ENCODE measurements at regions not wholly inside any gene's neighbourhood (a gene's known extent, or its start where the extent isn't known, plus 50 kb on each side); places are given as distances from the start of the nearest gene placed in this dataset.

DNA sequence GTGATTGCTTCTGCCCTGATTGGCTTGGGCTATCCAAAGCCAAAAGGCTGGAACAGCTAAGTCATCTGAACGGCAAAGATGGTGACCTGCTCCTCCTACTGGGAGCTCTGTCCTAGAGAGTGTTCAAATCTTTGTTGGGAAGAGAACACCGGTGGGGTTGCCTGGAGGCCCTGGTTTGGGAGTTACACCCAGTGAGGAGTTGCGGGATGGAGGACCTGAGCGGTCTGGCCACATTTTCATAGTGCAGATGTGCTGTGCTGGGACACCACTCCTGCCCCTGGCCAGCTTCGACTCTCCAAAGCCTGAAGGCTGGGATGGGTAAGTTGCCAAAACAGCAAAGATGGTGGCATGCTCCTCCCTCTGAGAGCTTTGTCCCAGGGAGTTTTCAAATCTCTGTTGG lies 795.4 kb downstream of the TRHDE start:
- TF ChIP-seq, protein P1, sequence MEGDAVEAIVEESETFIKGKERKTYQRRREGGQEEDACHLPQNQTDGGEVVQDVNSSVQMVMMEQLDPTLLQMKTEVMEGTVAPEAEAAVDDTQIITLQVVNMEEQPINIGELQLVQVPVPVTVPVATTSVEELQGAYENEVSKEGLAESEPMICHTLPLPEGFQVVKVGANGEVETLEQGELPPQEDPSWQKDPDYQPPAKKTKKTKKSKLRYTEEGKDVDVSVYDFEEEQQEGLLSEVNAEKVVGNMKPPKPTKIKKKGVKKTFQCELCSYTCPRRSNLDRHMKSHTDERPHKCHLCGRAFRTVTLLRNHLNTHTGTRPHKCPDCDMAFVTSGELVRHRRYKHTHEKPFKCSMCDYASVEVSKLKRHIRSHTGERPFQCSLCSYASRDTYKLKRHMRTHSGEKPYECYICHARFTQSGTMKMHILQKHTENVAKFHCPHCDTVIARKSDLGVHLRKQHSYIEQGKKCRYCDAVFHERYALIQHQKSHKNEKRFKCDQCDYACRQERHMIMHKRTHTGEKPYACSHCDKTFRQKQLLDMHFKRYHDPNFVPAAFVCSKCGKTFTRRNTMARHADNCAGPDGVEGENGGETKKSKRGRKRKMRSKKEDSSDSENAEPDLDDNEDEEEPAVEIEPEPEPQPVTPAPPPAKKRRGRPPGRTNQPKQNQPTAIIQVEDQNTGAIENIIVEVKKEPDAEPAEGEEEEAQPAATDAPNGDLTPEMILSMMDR (IDR thresholded peaks at IDR 0.05; ENCODE audit: low read depth, low read length, missing control alignments), result no peak
- H3K4me3 ChIP-seq (replicated peaks; ENCODE audit: low read depth, low read length), result no peak overlapping the region
- DNase-seq (ENCODE audit: extremely low read depth, low read depth), result no peak

DNA sequence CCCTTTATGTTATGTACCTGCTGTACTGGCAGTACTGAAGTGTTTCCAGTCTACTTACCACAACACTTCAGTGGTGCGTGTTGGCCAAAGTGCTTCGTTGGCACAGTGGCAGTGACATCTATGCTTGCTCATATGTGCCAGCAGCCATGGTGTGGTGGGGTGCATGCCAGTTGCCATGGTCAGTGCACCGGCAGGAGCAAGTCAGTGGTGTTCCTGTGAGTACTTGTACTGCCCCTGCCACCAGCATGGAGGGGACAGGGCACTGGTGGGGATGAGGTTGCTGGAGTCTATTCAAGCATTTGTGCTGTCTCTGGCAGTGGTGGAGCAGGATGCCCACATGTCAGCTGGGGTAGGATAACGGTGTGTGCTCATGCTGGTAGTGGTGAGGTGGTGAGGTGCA lies 800.0 kb downstream of the TRHDE start:
- H3K4me3 ChIP-seq (replicated peaks; ENCODE audit: low read depth, low read length), result no peak overlapping the region
- TF ChIP-seq, protein P1 (IDR thresholded peaks at IDR 0.05; ENCODE audit: low read depth, low read length, missing control alignments), result no peak
- no peak for DNase-seq (ENCODE audit: extremely low read depth, low read depth)

DNA sequence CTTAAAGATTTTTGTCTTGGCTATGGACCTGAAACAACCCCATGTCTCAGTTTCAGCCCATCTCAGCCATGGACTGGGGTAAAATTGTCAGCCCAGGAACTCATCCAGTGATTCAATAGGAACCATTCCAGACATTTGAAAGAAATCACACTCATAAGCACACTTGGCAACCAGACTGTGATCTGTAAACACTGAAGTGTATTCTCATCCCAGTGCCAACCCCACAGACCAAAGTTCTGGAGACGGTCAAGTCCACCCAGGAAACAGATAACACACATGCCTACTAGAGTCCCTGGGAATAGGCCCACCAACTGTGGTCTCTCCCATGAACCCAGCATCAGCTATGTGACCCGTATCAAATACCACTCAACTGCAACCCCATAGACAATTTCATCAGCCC lies 804.6 kb downstream of the TRHDE start:
- no peak overlapping the region for H3K4me3 ChIP-seq (replicated peaks; ENCODE audit: low read depth, low read length)
- TF ChIP-seq, protein P1 (IDR thresholded peaks at IDR 0.05; ENCODE audit: low read depth, low read length, missing control alignments), result no peak
- no peak for DNase-seq (ENCODE audit: extremely low read depth, low read depth)

DNA sequence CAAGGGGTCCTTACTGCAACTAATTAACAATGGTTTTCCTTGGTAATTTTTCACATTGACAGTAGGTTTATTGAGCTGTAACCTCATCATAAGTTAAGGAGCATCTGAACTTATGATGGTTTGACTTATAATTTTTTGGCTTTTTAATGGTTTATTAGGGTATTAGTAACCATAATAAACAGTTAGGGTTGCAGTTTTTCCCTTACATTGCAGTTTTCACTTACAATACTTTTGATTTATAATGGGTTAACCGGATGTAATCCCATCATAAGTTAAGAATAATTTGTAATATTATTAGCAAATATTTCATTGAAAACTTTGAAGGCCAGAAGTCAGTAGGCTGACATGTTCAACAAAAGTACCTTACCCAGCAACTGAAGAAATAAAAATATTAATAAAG lies 811.6 kb downstream of the TRHDE start:
- H3K4me3 ChIP-seq (replicated peaks; ENCODE audit: low read depth, low read length), result no peak overlapping the region
- TF ChIP-seq, protein P1 (IDR thresholded peaks at IDR 0.05; ENCODE audit: low read depth, low read length, missing control alignments), result no peak
- DNase-seq (ENCODE audit: extremely low read depth, low read depth), result no peak

DNA sequence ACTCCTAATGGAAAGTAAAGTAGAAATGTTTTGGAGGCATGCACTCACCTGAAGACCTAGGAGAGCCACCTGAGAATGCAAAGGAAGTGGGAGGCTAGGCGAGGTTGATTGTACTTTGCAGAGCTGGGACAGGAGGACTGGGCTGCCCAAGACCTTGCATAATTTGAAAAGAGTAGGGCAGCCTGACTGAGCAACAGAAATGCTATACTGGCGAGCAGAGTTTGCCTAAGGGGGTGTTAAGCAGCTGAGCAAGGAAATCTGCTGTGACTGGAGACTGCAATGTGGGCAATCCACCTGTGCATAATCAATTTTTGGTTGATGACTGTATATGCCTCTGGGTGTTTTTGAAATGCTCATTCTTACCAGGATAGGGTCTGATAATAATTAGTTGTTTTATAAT lies 834.1 kb downstream of the TRHDE start:
- no peak for DNase-seq (ENCODE audit: extremely low read depth, low read depth)
- H3K4me3 ChIP-seq (replicated peaks; ENCODE audit: low read depth, low read length), result no peak overlapping the region
- TF ChIP-seq, protein P1 (IDR thresholded peaks at IDR 0.05; ENCODE audit: low read depth, low read length, missing control alignments), result no peak

DNA sequence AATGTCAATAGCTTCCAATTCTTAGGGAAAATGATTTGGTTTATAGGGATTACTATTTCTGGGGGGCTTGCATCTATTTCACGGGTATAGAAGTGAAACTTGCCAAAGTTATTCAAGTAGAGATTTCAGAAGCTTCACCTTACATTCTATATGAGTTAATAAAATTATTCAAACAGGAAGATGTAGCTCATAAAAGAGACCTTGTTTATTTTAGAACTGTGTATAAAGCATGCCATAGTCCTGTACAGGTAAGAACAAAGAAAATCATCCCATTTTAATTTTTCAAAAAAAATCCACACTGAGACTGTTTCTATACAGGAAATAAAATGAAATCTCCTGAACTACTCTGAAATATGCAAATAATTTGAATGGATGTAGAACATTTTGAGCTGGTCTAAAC lies 834.7 kb downstream of the TRHDE start:
- TF ChIP-seq, protein P1 (IDR thresholded peaks at IDR 0.05; ENCODE audit: low read depth, low read length, missing control alignments), result no peak
- no peak overlapping the region for H3K4me3 ChIP-seq (replicated peaks; ENCODE audit: low read depth, low read length)
- no peak for DNase-seq (ENCODE audit: extremely low read depth, low read depth)

DNA sequence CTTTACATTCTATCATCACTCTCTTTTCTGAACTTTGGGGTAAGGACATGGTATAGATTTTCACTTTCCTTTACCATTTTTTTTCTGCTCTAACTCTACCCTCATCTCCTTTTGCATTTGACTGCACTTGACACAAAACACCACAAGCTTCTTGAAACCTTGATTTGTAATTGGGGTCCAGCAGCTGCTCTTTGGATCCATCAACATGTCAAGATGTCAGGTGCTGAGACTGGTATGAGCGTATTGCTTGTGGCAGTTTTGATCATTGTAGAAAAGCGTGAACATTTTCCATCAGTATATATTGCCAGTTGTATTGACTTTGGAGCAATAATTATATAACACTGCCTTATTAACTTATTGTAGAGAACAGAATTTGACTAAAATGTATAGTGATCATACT lies 838.6 kb downstream of the TRHDE start:
- DNase-seq (ENCODE audit: extremely low read depth, low read depth), result no peak
- no peak overlapping the region for H3K4me3 ChIP-seq (replicated peaks; ENCODE audit: low read depth, low read length)
- TF ChIP-seq, protein P1 (IDR thresholded peaks at IDR 0.05; ENCODE audit: low read depth, low read length, missing control alignments), result no peak

Data from HFF-Myc (cell line).